Calu3 (cell line): ENCODE measurements at regions not wholly inside any gene's neighbourhood (a gene's known extent, or its start where the extent isn't known, plus 50 kb on each side); places are given as distances from the start of the nearest gene placed in this dataset.
"Not testable (repeated sequence)": the region's sequence is repeated elsewhere in the genome, so short reads cannot be mapped to it uniquely, and the experiment has no call there.

Source experiments
- BruUV-seq: library from RNA; stranded (reverse); fragments of 400-500 nt; replicated peaks from 2 replicates; lab custom pipeline; 2021; lab: Mats Ljungman, UMichigan
- CTCF ChIA-PET: fragments of 300-600 bp; sonication (Branson Sonifier 250); formaldehyde crosslinking; loops from one replicate; lab custom pipeline; 2022; ENCODE audit warnings: antibody characterized with exemption; lab: Charles Lee
- DNase-seq: peaks from one replicate; pipeline ENCODE4 v3.0.0; 2022
- H3K27ac Mint-ChIP-seq: one replicate; pipeline ENCODE4 v1.8.0; 2022; ENCODE audit warnings: mixed read lengths; ENCODE audit not compliant: unreplicated experiment
- H3K27me3 Mint-ChIP-seq: one replicate; pipeline ENCODE4 v1.8.0; 2022; ENCODE audit warnings: mixed read lengths; ENCODE audit not compliant: unreplicated experiment
- H3K36me3 Mint-ChIP-seq: one replicate; pipeline ENCODE4 v1.8.0; 2022; ENCODE audit warnings: mild to moderate bottlenecking, moderate library complexity, mixed read lengths; ENCODE audit not compliant: insufficient read depth, unreplicated experiment
- H3K4me1 Mint-ChIP-seq: one replicate; pipeline ENCODE4 v1.8.0; 2022; ENCODE audit warnings: mild to moderate bottlenecking, low read depth, mixed read lengths; ENCODE audit not compliant: unreplicated experiment
- H3K4me3 Mint-ChIP-seq: one replicate; pipeline ENCODE4 v1.8.0; 2022; ENCODE audit warnings: mild to moderate bottlenecking, low read depth, moderate library complexity, mixed read lengths; ENCODE audit not compliant: unreplicated experiment
- H3K9me3 Mint-ChIP-seq: one replicate; pipeline ENCODE4 v1.8.0; 2022; ENCODE audit warnings: low read depth, mixed read lengths; ENCODE audit not compliant: unreplicated experiment
- CTCF ChIP-seq: fragments of 200-600 bp; IDR thresholded peaks from one replicate; pipeline ENCODE4 v1.8.0; 2022; ENCODE audit warnings: antibody characterized with exemption; ENCODE audit not compliant: unreplicated experiment
- intact Hi-C: fragments of 100-400 bp; cut with micrococcal nuclease; formaldehyde crosslinking; loops from one replicate; pipeline ENCODE4 v1.10.0; 2022; ENCODE audit not compliant: unreplicated experiment

GRCh38 chr2:40690036-40690435 lies 238.1 kb upstream of the SLC8A1 start:
- H3K27ac Mint-ChIP-seq: no peak overlapping the region
- no peak for DNase-seq
- H3K4me3 Mint-ChIP-seq: no peak overlapping the region
- no peaks in the 10 kb centered on the region for H3K27me3 Mint-ChIP-seq
- no peak for TF ChIP-seq CTCF
- intact Hi-C loops: no loop called here
- CTCF ChIA-PET: no interaction called here
- no peaks in the 10 kb centered on the region for H3K9me3 Mint-ChIP-seq
- H3K36me3 Mint-ChIP-seq: no peaks in the 10 kb centered on the region
- no peaks in the 10 kb centered on the region for H3K4me1 Mint-ChIP-seq
- no TSS peak for BruUV-seq

GRCh38 chr2:40690525-40690924 lies 238.6 kb upstream of the SLC8A1 start:
- no peak for TF ChIP-seq CTCF
- CTCF ChIA-PET: no interaction called here
- Mint-ChIP-seq H3K4me1 (no peaks in the 10 kb centered on the region), H3K36me3 (no peaks in the 10 kb centered on the region), H3K27me3 (no peaks in the 10 kb centered on the region), H3K27ac (no peak overlapping the region), H3K4me3 (no peak overlapping the region), H3K9me3 (no peaks in the 10 kb centered on the region)
- intact Hi-C loops: no loop called here
- no TSS peak for BruUV-seq
- no peak for DNase-seq

GRCh38 chr2:40700231-40700954 lies 248.5 kb upstream of the SLC8A1 start:
- no peaks in the 10 kb centered on the region for H3K27me3 Mint-ChIP-seq
- no peaks in the 10 kb centered on the region for H3K4me1 Mint-ChIP-seq
- TF ChIP-seq CTCF: no peak
- no peak overlapping the region for H3K4me3 Mint-ChIP-seq
- intact Hi-C loops: no loop called here
- CTCF ChIA-PET: no interaction called here
- no peaks in the 10 kb centered on the region for H3K9me3 Mint-ChIP-seq
- no peak for DNase-seq
- no TSS peak for BruUV-seq
- H3K27ac Mint-ChIP-seq: no peak overlapping the region
- H3K36me3 Mint-ChIP-seq: no peaks in the 10 kb centered on the region

GRCh38 chr2:40712197-40712894 lies 260.5 kb upstream of the SLC8A1 start:
- H3K9me3 Mint-ChIP-seq: peaks cover 10% of the 10 kb centered on the region
- CTCF ChIA-PET, H3K27me3 Mint-ChIP-seq, H3K27ac Mint-ChIP-seq, H3K36me3 Mint-ChIP-seq, H3K4me1 Mint-ChIP-seq, DNase-seq, intact Hi-C loops, H3K4me3 Mint-ChIP-seq, BruUV-seq: not testable (repeated sequence)

DNA sequence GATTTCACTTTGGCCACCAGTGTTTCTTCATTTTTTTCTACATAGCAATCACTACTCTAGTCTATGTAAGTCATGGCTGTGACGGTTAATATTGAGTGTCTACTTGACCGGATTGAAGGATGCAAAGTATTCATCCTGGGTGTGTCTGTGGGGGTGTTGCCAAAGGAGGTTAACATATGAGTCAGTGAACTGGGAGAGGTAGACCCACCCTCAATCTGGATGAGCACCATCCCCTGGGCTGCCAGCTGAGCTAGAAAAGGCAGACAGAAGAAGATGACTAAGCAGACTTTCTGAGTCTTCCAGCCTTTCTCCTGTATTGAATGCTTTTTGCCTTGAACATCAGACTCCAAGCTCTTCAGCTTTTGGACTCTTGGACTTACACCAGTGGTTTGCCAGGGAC lies 265.0 kb upstream of the SLC8A1 start:
- Mint-ChIP-seq H3K27ac (no peak overlapping the region), H3K36me3 (no peaks in the 10 kb centered on the region), H3K4me1 (no peaks in the 10 kb centered on the region), H3K9me3 (peaks cover 7% of the 10 kb centered on the region), H3K27me3 (no peaks in the 10 kb centered on the region), H3K4me3 (no peak overlapping the region)
- no TSS peak for BruUV-seq
- intact Hi-C loops: no loop called here
- no peak for TF ChIP-seq CTCF
- CTCF ChIA-PET: no interaction called here
- DNase-seq: no peak
